ENCODE measurements at regions not wholly inside any gene's neighbourhood (a gene's known extent, or its start where the extent isn't known, plus 50 kb on each side); places are given as distances from the start of the nearest gene placed in this dataset.

GRCh38 chr6:80610846-80611245 is 504.4 kb downstream of the BCKDHB start:
- TF ChIP-seq POLR2A (IDR thresholded peaks at IDR 0.05), result no peak
- no peak for TF ChIP-seq POLR2AphosphoS5 (IDR thresholded peaks at IDR 0.05)

Measured in transverse colon (tissue), 3 donors.